Spinal cord (tissue), 9 donors: ENCODE measurements at regions not wholly inside any gene's neighbourhood (a gene's known extent, or its start where the extent isn't known, plus 50 kb on each side); places are given as distances from the start of the nearest gene placed in this dataset.
A peak's percentile ranks its signal among the peaks of the same experiment; 100 is the strongest.

Experiments
- DNase-seq, 6 donors: peaks; one replicate each; pipeline versions ENCODE4 v3.0.0 to v3.0.0-alpha.2; 2013 to 2015; ENCODE audit warnings: low spot score in 6 of 6, low read depth in 4 of 6
- H3K27ac ChIP-seq: one replicate; pipeline ENCODE4 v1.5.1; 2013; ENCODE audit warnings: low read depth, low read length, control low read depth
- H3K27me3 ChIP-seq: one replicate; pipeline ENCODE4 v1.6.1; 2013; ENCODE audit warnings: low read length; ENCODE audit not compliant: control insufficient read depth, insufficient read depth
- H3K36me3 ChIP-seq: one replicate; pipeline ENCODE4 v1.6.1; 2013; ENCODE audit warnings: low read length; ENCODE audit not compliant: control insufficient read depth, insufficient read depth
- H3K4me1 ChIP-seq: one replicate; pipeline ENCODE4 v1.6.1; 2013; ENCODE audit warnings: low read length; ENCODE audit not compliant: control insufficient read depth, insufficient read depth
- H3K4me3 ChIP-seq: one replicate; pipeline ENCODE4 v1.5.1; 2013; ENCODE audit warnings: low read depth, low read length, control low read depth
- H3K9me3 ChIP-seq: one replicate; pipeline ENCODE4 v1.6.1; 2013; ENCODE audit warnings: low read length; ENCODE audit not compliant: control insufficient read depth, insufficient read depth
- whole genome bisulfite sequencing: methylation state at CpG from one replicate; pipeline ENCODE4 v1.1.5; 2013; ENCODE audit warnings: missing lambda C conversion rate; ENCODE audit not compliant: insufficient coverage; 5-methylcytosine and 5-hydroxymethylcytosine counted together
- donor health status: healthy.

DNA sequence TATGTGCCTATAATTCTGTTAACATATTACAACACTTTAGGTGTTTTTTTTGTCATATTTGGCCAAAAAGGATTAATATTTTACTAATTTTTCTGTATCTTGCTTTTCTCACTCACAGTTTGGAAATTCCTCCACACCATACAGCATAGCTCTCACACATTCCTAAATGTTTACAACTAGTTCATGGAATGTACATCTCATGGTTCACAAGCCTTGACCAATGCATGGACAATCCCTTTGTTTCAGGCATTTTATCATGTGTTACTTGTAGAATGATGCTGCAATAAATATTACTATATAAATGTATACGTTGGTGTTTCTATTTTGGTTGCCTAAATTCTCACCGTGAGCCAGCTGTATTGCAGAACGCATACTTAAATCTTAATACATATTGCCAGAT lies 80.5 kb upstream of the SPATA31C2 start:
- no peak for DNase-seq
- Histone ChIP-seq H3K4me1 (peaks cover 3% of the 10 kb centered on the region), H3K27ac (no peak overlapping the region), H3K36me3 (no peaks in the 10 kb centered on the region), H3K9me3 (no peaks in the 10 kb centered on the region), H3K27me3 (no peaks in the 10 kb centered on the region), H3K4me3 (no peak overlapping the region)
- no CpG with 5 or more reads among the region's 3 CpGs for WGBS

GRCh38 chr9:88216126-88216995 lies 78.1 kb upstream of the SPATA31C2 start:
- Histone ChIP-seq H3K9me3 (no peaks in the 10 kb centered on the region), H3K27ac (no peak overlapping the region), H3K36me3 (no peaks in the 10 kb centered on the region), H3K4me3 (no peak overlapping the region), H3K27me3 (no peaks in the 10 kb centered on the region), H3K4me1 (peaks cover 3% of the 10 kb centered on the region)
- peak in 1 of 6 donors; percentile 3 for DNase-seq
- WGBS: 89% methylated on average over 27 of the region's 29 CpGs

DNA sequence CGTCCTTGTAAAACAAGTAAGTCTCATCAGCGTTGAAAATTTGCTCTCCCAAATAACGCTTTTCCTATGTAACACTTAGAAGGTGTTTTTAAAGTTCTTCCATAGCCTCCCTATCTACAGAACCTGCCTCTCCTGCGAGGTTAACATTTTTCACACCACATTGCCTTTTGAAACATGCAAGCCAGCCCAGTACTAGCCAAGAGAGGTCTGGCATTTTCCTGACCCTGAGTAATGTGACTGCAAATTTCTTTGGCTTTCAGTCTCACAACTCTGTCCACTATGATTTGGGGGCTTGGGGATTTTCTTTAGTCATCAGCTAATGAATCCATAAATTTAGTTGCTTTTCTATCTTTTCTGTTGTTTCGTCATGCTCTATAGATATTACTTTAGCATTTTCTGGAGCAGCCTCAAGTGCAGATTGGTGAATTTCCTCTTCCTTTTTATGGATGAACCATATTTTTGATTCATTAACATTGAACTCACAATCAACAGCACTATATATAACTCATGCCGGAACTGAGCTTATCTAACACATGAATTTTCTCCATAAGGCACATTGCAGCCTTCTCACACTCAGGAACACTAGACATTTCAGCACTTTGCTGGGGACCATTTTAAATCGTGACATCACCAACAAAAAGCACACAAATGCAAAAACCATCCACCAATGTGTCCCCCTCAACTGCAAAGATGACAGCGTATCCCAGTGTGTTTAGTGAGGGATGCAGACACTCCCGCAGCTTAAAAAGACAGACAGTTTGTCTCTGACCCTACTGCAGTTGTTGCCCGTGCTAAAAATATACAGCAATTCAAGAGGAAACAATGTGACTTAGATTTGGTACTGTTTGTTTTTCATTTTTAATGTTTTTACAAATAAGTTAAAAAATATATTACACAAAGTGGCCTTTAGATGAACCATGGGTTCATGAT lies 77.2 kb upstream of the SPATA31C2 start:
- H3K9me3 ChIP-seq: no peaks in the 10 kb centered on the region
- no peak overlapping the region for H3K4me3 ChIP-seq
- H3K4me1 ChIP-seq: no peaks in the 10 kb centered on the region
- H3K27ac ChIP-seq: no peak overlapping the region
- H3K36me3 ChIP-seq: no peaks in the 10 kb centered on the region
- no peaks in the 10 kb centered on the region for H3K27me3 ChIP-seq
- peak in 1 of 6 donors; percentile 4 for DNase-seq
- WGBS: 82% methylated on average over 3 of the region's 10 CpGs

DNA sequence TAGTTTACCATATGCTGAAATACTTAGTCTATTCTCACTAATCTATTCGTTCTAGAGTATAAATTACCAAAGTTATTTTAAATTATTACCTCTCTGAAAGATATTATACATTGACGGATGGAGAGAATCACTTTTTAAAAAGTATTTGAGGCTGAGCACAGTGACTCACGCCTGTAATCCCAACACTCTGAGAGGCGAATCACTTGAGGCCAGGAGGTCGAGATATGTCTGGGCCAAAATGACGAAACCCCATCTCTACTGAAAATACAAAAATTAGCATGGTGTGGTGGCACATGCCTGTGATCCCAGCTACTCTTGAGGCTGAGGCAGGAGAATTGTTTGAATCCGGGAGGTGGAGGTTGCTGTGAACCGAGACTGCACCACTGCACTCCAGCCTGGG lies 64.0 kb upstream of the SPATA31C2 start:
- no peak overlapping the region for H3K27ac ChIP-seq
- H3K4me3 ChIP-seq: no peak overlapping the region
- no peaks in the 10 kb centered on the region for H3K4me1 ChIP-seq
- no peak for DNase-seq
- no peaks in the 10 kb centered on the region for H3K36me3 ChIP-seq
- 100% methylated on average over 3 of the region's 8 CpGs for whole genome bisulfite sequencing
- no peaks in the 10 kb centered on the region for H3K27me3 ChIP-seq
- no peaks in the 10 kb centered on the region for H3K9me3 ChIP-seq

- no CpG with 5 or more reads among the region's 7 CpGs for WGBS
- no peak overlapping the region for H3K4me3 ChIP-seq
- no peaks in the 10 kb centered on the region for H3K36me3 ChIP-seq
- no peaks in the 10 kb centered on the region for H3K9me3 ChIP-seq
- no peak for DNase-seq
- no peaks in the 10 kb centered on the region for H3K4me1 ChIP-seq
- no peak overlapping the region for H3K27ac ChIP-seq
- H3K27me3 ChIP-seq: no peaks in the 10 kb centered on the region
Observed at GRCh38 chr9:88198341-88198807, 60.1 kb upstream of the SPATA31C2 start.

GRCh38 chr9:88197781-88198340 lies 59.6 kb upstream of the SPATA31C2 start:
- WGBS: 28% methylated on average over 2 of the region's 4 CpGs
- no peaks in the 10 kb centered on the region for H3K27me3 ChIP-seq
- H3K27ac ChIP-seq: no peak overlapping the region
- peak in 1 of 6 donors; percentile 41 for DNase-seq
- H3K4me3 ChIP-seq: no peak overlapping the region
- no peaks in the 10 kb centered on the region for H3K9me3 ChIP-seq
- H3K4me1 ChIP-seq: no peaks in the 10 kb centered on the region
- no peaks in the 10 kb centered on the region for H3K36me3 ChIP-seq

DNA sequence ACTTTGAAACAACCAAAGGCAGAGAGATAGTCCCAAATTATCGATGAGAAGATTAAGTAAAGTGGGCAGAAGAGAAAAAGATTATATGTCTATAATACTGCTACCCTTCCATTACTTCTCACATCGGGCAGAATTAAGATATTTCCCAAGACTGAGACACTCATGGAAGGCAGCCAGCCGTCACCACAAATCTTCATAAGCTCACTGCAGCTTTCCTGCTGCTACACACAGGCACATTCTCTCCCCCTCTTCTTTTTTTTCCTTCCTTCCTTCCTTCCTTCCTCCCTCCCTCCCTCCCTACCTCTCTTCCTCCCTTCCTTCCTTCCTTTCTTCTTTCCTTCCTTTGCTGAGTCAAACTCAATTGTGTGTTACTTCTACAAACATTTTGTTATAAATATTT lies 58.7 kb upstream of the SPATA31C2 start:
- H3K36me3 ChIP-seq: no peaks in the 10 kb centered on the region
- no peaks in the 10 kb centered on the region for H3K9me3 ChIP-seq
- H3K4me1 ChIP-seq: no peaks in the 10 kb centered on the region
- H3K27me3 ChIP-seq: no peaks in the 10 kb centered on the region
- DNase-seq: peak in 2 of 6 donors; percentile 43 to 63
- no peak overlapping the region for H3K27ac ChIP-seq
- WGBS: 6% methylated on average over 2 of the region's 3 CpGs
- no peak overlapping the region for H3K4me3 ChIP-seq

DNA sequence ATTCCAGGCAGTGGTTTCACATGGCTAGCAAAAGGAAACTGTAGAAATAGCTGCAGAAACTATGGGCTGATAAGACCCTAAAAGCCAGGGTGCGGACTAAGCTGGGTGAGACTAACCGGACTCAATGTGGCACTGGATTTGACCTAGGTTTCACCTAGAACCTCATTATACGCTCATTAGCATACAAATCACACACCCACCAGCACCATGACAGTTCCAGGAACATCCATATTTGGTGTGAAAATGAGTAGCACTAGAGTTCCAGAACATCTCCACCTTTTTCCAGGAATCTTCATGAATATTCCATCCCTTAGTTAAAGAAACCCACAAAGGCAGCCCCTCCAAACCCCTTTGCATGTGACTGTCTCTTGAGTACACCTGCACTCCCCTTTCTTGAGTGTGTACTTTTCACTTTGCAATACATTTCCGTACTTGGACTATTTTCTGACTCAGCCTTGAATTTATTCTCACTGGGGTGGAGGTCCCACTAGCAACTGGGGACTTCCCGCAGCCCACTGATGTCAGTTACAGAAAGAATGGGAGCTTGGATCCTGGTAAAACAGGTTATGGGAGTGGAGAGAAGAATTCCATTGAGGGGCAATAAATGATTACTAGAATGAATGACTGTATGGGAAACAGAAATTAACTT lies 58.0 kb upstream of the SPATA31C2 start:
- H3K9me3 ChIP-seq: no peaks in the 10 kb centered on the region
- H3K4me1 ChIP-seq: no peaks in the 10 kb centered on the region
- DNase-seq: no peak
- no peak overlapping the region for H3K4me3 ChIP-seq
- H3K36me3 ChIP-seq: no peaks in the 10 kb centered on the region
- no peaks in the 10 kb centered on the region for H3K27me3 ChIP-seq
- H3K27ac ChIP-seq: no peak overlapping the region
- WGBS: 73% methylated on average over 4 of the region's 5 CpGs

DNA sequence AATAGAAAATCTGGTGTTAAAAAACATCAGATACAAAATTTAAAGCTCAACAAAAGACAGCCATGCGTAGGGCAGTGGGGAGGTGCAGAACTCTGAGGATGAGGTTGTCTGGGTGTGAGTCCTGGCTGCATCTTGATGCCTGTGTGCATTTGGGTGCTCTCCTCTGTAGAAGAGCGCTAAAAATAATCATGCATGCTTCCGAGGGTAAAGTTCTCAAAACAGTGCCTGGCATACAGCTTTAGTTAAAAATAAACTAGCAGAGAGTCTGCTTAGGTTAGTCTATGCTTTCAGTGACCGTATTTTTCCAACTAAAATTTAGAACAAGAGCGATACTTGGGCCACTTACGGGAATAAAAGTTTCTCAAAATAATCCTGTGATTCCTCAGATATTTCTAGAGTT lies 55.5 kb upstream of the SPATA31C2 start:
- H3K36me3 ChIP-seq: no peaks in the 10 kb centered on the region
- no peaks in the 10 kb centered on the region for H3K4me1 ChIP-seq
- H3K4me3 ChIP-seq: no peak overlapping the region
- no peaks in the 10 kb centered on the region for H3K9me3 ChIP-seq
- H3K27me3 ChIP-seq: no peaks in the 10 kb centered on the region
- DNase-seq: no peak
- WGBS: 86% methylated on average over 1 of the region's 6 CpGs
- no peak overlapping the region for H3K27ac ChIP-seq
